ENCODE measurements at regions not wholly inside any gene's neighbourhood (a gene's known extent, or its start where the extent isn't known, plus 50 kb on each side); places are given as distances from the start of the nearest gene placed in this dataset.
A peak's percentile ranks its signal among the peaks of the same experiment; 100 is the strongest.

- ATAC-seq (ENCODE audit: insufficient read depth, low FRiP score): no peak
- Histone ChIP-seq H3K27ac (ENCODE audit: low read depth in 1 of 2, low read length in 1 of 2) (no peak overlapping the region), H3K36me3 (ENCODE audit: control insufficient read depth in 4 of 4, insufficient read depth in 4 of 4, low read length in 4 of 4) (no peaks in the 10 kb centered on the region)
These were observed 169.2 kb downstream of the NOC3L start for GRCh38 chr10:94193466-94193924.

DNA sequence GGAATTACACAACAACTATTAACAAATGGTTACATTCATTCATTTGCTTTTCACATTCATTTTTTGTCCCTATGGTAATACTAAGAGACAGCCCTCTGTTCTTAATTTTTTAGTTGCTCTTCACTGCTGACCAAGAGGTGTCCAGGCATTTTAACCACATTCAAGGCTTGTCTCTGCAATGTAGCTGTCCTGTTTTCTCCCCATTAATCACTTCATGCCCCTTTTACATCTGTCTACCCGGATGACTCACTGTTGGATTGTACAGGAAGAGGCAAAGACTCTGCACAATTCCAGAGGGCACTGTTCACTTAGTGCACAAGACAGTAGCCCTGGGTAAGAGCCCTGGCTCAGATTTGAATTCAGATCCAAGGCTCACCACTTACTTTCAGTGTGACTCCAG, 168.5 kb downstream of the NOC3L start:
- Histone ChIP-seq H3K9ac (ENCODE audit: insufficient read depth in 1 of 2, low read length in 2 of 2) (no peak overlapping the region), H3K27me3 (ENCODE audit: control insufficient read depth in 3 of 3, insufficient read depth in 3 of 3, low read length in 2 of 3) (no peaks in the 10 kb centered on the region), H3K9me3 (ENCODE audit: control insufficient read depth in 4 of 4, insufficient read depth in 3 of 4, low read length in 3 of 4) (no peaks in the 10 kb centered on the region), H3K36me3 (ENCODE audit: control insufficient read depth in 4 of 4, insufficient read depth in 4 of 4, low read length in 4 of 4) (no peaks in the 10 kb centered on the region), H3K27ac (ENCODE audit: low read depth in 1 of 2, low read length in 1 of 2) (no peak overlapping the region), H3K4me1 (ENCODE audit: control insufficient read depth in 5 of 5, insufficient read depth in 5 of 5, low read length in 5 of 5) (peaks cover 0 to 11% (median 0%) of the 10 kb centered on the region in 5 donors), H3K4me3 (no peak overlapping the region)
- 60 to 61% methylated on average over 1 of the region's 1 CpG for WGBS, 2 donors
- DNase-seq: no peak
- TF ChIP-seq CTCF (IDR thresholded peaks at IDR 0.05; ENCODE audit: control extremely low read depth, extremely low read depth): no peak
- no peak for ATAC-seq (ENCODE audit: insufficient read depth, low FRiP score)

More at GRCh38 chr10:94193466-94193924, 169.2 kb downstream of the NOC3L start:
- no peaks in the 10 kb centered on the region for H3K9me3 ChIP-seq (ENCODE audit: control insufficient read depth in 4 of 4, insufficient read depth in 3 of 4, low read length in 3 of 4)
- peaks cover 0 to 11% (median 0%) of the 10 kb centered on the region in 5 donors for H3K4me1 ChIP-seq (ENCODE audit: control insufficient read depth in 5 of 5, insufficient read depth in 5 of 5, low read length in 5 of 5)
- H3K4me3 ChIP-seq: no peak overlapping the region
- H3K27me3 ChIP-seq (ENCODE audit: control insufficient read depth in 3 of 3, insufficient read depth in 3 of 3, low read length in 2 of 3): no peaks in the 10 kb centered on the region
- DNase-seq: peak in 1 of 3 donors; percentile 18
- H3K9ac ChIP-seq (ENCODE audit: insufficient read depth in 1 of 2, low read length in 2 of 2): no peak overlapping the region
- no peak for TF ChIP-seq CTCF (IDR thresholded peaks at IDR 0.05; ENCODE audit: control extremely low read depth, extremely low read depth)
- 36 to 45% methylated on average over 4 of the region's 4 CpGs for WGBS, 2 donors

DNA sequence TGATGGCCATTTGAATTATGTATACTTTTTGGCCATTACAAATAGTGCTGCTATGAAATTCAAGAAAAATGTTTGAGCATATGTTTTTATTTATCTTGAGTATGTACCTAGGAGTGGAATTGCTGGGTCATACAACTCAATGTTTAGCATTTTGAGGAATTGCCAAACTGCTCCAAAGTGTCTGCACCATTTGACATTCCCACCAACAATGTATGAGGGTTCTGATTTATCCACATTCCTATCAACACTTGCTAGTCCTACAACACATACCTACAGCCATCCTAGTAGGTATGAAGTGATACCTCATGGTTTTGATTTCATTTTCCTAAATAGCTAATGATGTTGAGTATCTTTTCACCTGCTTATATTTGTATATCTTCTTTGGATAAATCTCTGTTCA, 165.5 kb downstream of the NOC3L start:
- no peak overlapping the region for H3K27ac ChIP-seq (ENCODE audit: low read depth in 1 of 2, low read length in 1 of 2)
- H3K36me3 ChIP-seq (ENCODE audit: control insufficient read depth in 4 of 4, insufficient read depth in 4 of 4, low read length in 4 of 4): no peaks in the 10 kb centered on the region
- TF ChIP-seq CTCF (IDR thresholded peaks at IDR 0.05; ENCODE audit: control extremely low read depth, extremely low read depth): no peak
- no peak overlapping the region for H3K4me3 ChIP-seq
- no peaks in the 10 kb centered on the region for H3K27me3 ChIP-seq (ENCODE audit: control insufficient read depth in 3 of 3, insufficient read depth in 3 of 3, low read length in 2 of 3)
- ATAC-seq (ENCODE audit: insufficient read depth, low FRiP score) (no peak), DNase-seq (no peak)
- no peak overlapping the region for H3K9ac ChIP-seq (ENCODE audit: insufficient read depth in 1 of 2, low read length in 2 of 2)
- no peaks in the 10 kb centered on the region for H3K9me3 ChIP-seq (ENCODE audit: control insufficient read depth in 4 of 4, insufficient read depth in 3 of 4, low read length in 3 of 4)
- peaks cover 0 to 18% (median 5%) of the 10 kb centered on the region in 5 donors for H3K4me1 ChIP-seq (ENCODE audit: control insufficient read depth in 5 of 5, insufficient read depth in 5 of 5, low read length in 5 of 5)

DNA sequence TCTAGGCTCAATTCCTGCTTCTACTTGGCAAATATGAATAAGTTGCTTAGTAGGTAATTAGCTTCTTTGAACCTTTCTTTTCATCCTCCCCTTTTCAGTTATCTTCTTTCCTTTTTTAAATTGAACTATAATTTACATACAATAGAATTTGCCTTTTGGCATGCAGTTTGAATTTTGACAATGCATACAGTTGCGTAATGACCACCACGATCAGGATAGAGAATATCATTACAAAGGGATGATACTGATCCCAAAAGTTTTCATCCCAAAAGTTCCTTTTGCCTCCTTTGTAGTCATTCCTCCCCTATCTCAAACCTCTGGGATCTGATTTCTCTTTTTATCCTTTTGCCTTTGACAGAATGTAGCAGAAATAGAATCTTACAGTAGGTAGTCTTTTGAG, 164.4 kb downstream of the NOC3L start:
- Histone ChIP-seq H3K4me1 (ENCODE audit: control insufficient read depth in 5 of 5, insufficient read depth in 5 of 5, low read length in 5 of 5) (peaks cover 0 to 16% (median 7%) of the 10 kb centered on the region in 5 donors), H3K9ac (ENCODE audit: insufficient read depth in 1 of 2, low read length in 2 of 2) (no peak overlapping the region), H3K36me3 (ENCODE audit: control insufficient read depth in 4 of 4, insufficient read depth in 4 of 4, low read length in 4 of 4) (no peaks in the 10 kb centered on the region), H3K27ac (ENCODE audit: low read depth in 1 of 2, low read length in 1 of 2) (no peak overlapping the region), H3K27me3 (ENCODE audit: control insufficient read depth in 3 of 3, insufficient read depth in 3 of 3, low read length in 2 of 3) (no peaks in the 10 kb centered on the region), H3K9me3 (ENCODE audit: control insufficient read depth in 4 of 4, insufficient read depth in 3 of 4, low read length in 3 of 4) (no peaks in the 10 kb centered on the region), H3K4me3 (no peak overlapping the region)
- ATAC-seq (ENCODE audit: insufficient read depth, low FRiP score) (no peak), DNase-seq (no peak)
- 88 to 93% methylated on average over 2 of the region's 2 CpGs for WGBS, 2 donors
- no peak for TF ChIP-seq CTCF (IDR thresholded peaks at IDR 0.05; ENCODE audit: control extremely low read depth, extremely low read depth)
